ENCODE measurements at regions not wholly inside any gene's neighbourhood (a gene's known extent, or its start where the extent isn't known, plus 50 kb on each side); places are given as distances from the start of the nearest gene placed in this dataset.

GRCh38 chr12:83527810-83528209 lies 841.1 kb downstream of the TMTC2 start:
- H3K9me3 ChIP-seq (ENCODE audit: control insufficient read depth, insufficient read depth, low read length) = no peaks in the 10 kb centered on the region
- peaks cover 13% of the 10 kb centered on the region for H3K36me3 Mint-ChIP-seq
- H3K27ac Mint-ChIP-seq = no peak overlapping the region
- no peaks in the 10 kb centered on the region for H3K27me3 ChIP-seq (ENCODE audit: control insufficient read depth, insufficient read depth, low read length)
- TF ChIP-seq CTCF (IDR thresholded peaks at IDR 0.05) = no peak
- H3K4me1 Mint-ChIP-seq = no peaks in the 10 kb centered on the region
- WGBS (ENCODE audit: insufficient coverage) = 64% methylated on average over 1 of the region's 1 CpG
- H3K36me3 ChIP-seq (ENCODE audit: control insufficient read depth, insufficient read depth, low read length) = no peaks in the 10 kb centered on the region
- H3K4me3 Mint-ChIP-seq = no peak overlapping the region
- no peak overlapping the region for H3K4me3 ChIP-seq (ENCODE audit: low read length)
- no peaks in the 10 kb centered on the region for H3K27me3 Mint-ChIP-seq (ENCODE audit: low read depth in 2 of 2)
- H3K9me3 Mint-ChIP-seq = peaks cover 16 to 27% of the 10 kb centered on the region in 2 donors
- no peak for DNase-seq
- no peak overlapping the region for H3K27ac ChIP-seq (ENCODE audit: low read length)
- no peaks in the 10 kb centered on the region for H3K4me1 ChIP-seq (ENCODE audit: control insufficient read depth, insufficient read depth, low read length)
- ATAC-seq = no peak
- intact Hi-C loops (cut with micrococcal nuclease) = no loop called here

GRCh38 chr12:83515306-83516026 lies 828.8 kb downstream of the TMTC2 start:
- intact Hi-C loops (cut with micrococcal nuclease) = no loop called here
- Mint-ChIP-seq H3K36me3 (no peaks in the 10 kb centered on the region), H3K27ac (no peak overlapping the region), H3K27me3 (ENCODE audit: low read depth in 2 of 2) (no peaks in the 10 kb centered on the region), H3K4me1 (no peaks in the 10 kb centered on the region), H3K9me3 (peaks cover 7 to 10% of the 10 kb centered on the region in 2 donors), H3K4me3 (no peak overlapping the region)
- Histone ChIP-seq H3K9me3 (ENCODE audit: control insufficient read depth, insufficient read depth, low read length) (peaks cover 5% of the 10 kb centered on the region), H3K36me3 (ENCODE audit: control insufficient read depth, insufficient read depth, low read length) (no peaks in the 10 kb centered on the region), H3K4me3 (ENCODE audit: low read length) (no peak overlapping the region), H3K27ac (ENCODE audit: low read length) (no peak overlapping the region), H3K4me1 (ENCODE audit: control insufficient read depth, insufficient read depth, low read length) (no peaks in the 10 kb centered on the region), H3K27me3 (ENCODE audit: control insufficient read depth, insufficient read depth, low read length) (no peaks in the 10 kb centered on the region)
- ATAC-seq (no peak), DNase-seq (no peak)
- 100% methylated on average over 1 of the region's 3 CpGs for WGBS (ENCODE audit: insufficient coverage)
- TF ChIP-seq CTCF (IDR thresholded peaks at IDR 0.05) = no peak

GRCh38 chr12:83514372-83514771 lies 827.7 kb downstream of the TMTC2 start:
- Histone ChIP-seq H3K4me1 (ENCODE audit: control insufficient read depth, insufficient read depth, low read length) (no peaks in the 10 kb centered on the region), H3K4me3 (ENCODE audit: low read length) (no peak overlapping the region), H3K27me3 (ENCODE audit: control insufficient read depth, insufficient read depth, low read length) (no peaks in the 10 kb centered on the region), H3K36me3 (ENCODE audit: control insufficient read depth, insufficient read depth, low read length) (no peaks in the 10 kb centered on the region), H3K27ac (ENCODE audit: low read length) (no peak overlapping the region), H3K9me3 (ENCODE audit: control insufficient read depth, insufficient read depth, low read length) (peaks cover 5% of the 10 kb centered on the region)
- H3K4me1 Mint-ChIP-seq = no peaks in the 10 kb centered on the region
- H3K27me3 Mint-ChIP-seq (ENCODE audit: low read depth in 2 of 2) = no peaks in the 10 kb centered on the region
- ATAC-seq = no peak
- intact Hi-C loops (cut with micrococcal nuclease) = no loop called here
- H3K4me3 Mint-ChIP-seq = no peak overlapping the region
- no CpG with 5 or more reads among the region's 1 CpG for WGBS (ENCODE audit: insufficient coverage)
- peaks cover 6 to 12% of the 10 kb centered on the region in 2 donors for H3K9me3 Mint-ChIP-seq
- no peaks in the 10 kb centered on the region for H3K36me3 Mint-ChIP-seq
- no peak overlapping the region for H3K27ac Mint-ChIP-seq
- DNase-seq = no peak
- no peak for TF ChIP-seq CTCF (IDR thresholded peaks at IDR 0.05)

- ATAC-seq = no peak
- Histone ChIP-seq H3K36me3 (ENCODE audit: control insufficient read depth, insufficient read depth, low read length) (no peaks in the 10 kb centered on the region), H3K27me3 (ENCODE audit: control insufficient read depth, insufficient read depth, low read length) (no peaks in the 10 kb centered on the region), H3K27ac (ENCODE audit: low read length) (no peak overlapping the region), H3K9me3 (ENCODE audit: control insufficient read depth, insufficient read depth, low read length) (peaks cover 3% of the 10 kb centered on the region), H3K4me3 (ENCODE audit: low read length) (no peak overlapping the region), H3K4me1 (ENCODE audit: control insufficient read depth, insufficient read depth, low read length) (no peaks in the 10 kb centered on the region)
- peaks cover 2 to 14% of the 10 kb centered on the region in 2 donors for H3K9me3 Mint-ChIP-seq
- no peak overlapping the region for H3K4me3 Mint-ChIP-seq
- WGBS (ENCODE audit: insufficient coverage) = 92% methylated on average over 5 of the region's 5 CpGs
- no peaks in the 10 kb centered on the region for H3K36me3 Mint-ChIP-seq
- no peak for DNase-seq
- H3K27me3 Mint-ChIP-seq (ENCODE audit: low read depth in 2 of 2) = no peaks in the 10 kb centered on the region
- no peaks in the 10 kb centered on the region for H3K4me1 Mint-ChIP-seq
- intact Hi-C loops (cut with micrococcal nuclease) = no loop called here
- no peak for TF ChIP-seq CTCF (IDR thresholded peaks at IDR 0.05)
- no peak overlapping the region for H3K27ac Mint-ChIP-seq
Observed at GRCh38 chr12:83506841-83507240, 820.1 kb downstream of the TMTC2 start.

Data from natural killer cell (primary cell).